Panc1 (cell line): ENCODE measurements at regions not wholly inside any gene's neighbourhood (a gene's known extent, or its start where the extent isn't known, plus 50 kb on each side); places are given as distances from the start of the nearest gene placed in this dataset.

ENCODE experiments used
- ATAC-seq: fragments of 200-7000 bp; cut with Tn5 transposase; 2 replicates; pipeline ENCODE4 v1.9.1; 2020; ENCODE audit warnings: mild to moderate bottlenecking, moderate library complexity
- BruUV-seq: library from RNA; stranded (reverse); fragments of 400-500 nt; replicated peaks from 2 replicates; lab custom pipeline; 2021; lab: Mats Ljungman, UMichigan
- CTCF ChIA-PET: fragments of 300-600 bp; sonication (Branson Sonifier 250); formaldehyde crosslinking; loops from one replicate; lab custom pipeline; 2022; ENCODE audit warnings: antibody characterized with exemption; lab: Charles Lee
- POLR2A ChIA-PET: fragments of 300-600 bp; sonication (Branson Sonifier 250); formaldehyde crosslinking; loops from one replicate; lab custom pipeline; 2022; ENCODE audit warnings: antibody characterized with exemption; lab: Charles Lee
- DNase-seq: peaks from one replicate; pipeline ENCODE4 v3.0.0-alpha.2; 2010; ENCODE audit warnings: low read depth, low spot score
- H3K27ac ChIP-seq: 2 replicates; pipeline ENCODE4 v1.5.1; 2011; ENCODE audit warnings: mild to moderate bottlenecking, low read length, inconsistent platforms
- H3K27me3 ChIP-seq: fragments of 200-500 bp; sonication (Bioruptor generic); 2 replicates; pipeline ENCODE4 v1.6.0; 2014; ENCODE audit warnings: low read length, inconsistent platforms; ENCODE audit not compliant: control insufficient read depth, insufficient read depth
- H3K36me3 ChIP-seq: fragments of 200-500 bp; sonication (Bioruptor generic); 2 replicates; pipeline ENCODE4 v1.5.1; 2014; ENCODE audit warnings: inconsistent platforms, mild to moderate bottlenecking, low read length, moderate library complexity; ENCODE audit not compliant: control insufficient read depth, insufficient read depth
- H3K4me1 ChIP-seq: 2 replicates; pipeline ENCODE4 v1.5.1; 2011; ENCODE audit warnings: inconsistent platforms, mild to moderate bottlenecking, low read length, moderate library complexity; ENCODE audit not compliant: control insufficient read depth, insufficient read depth
- H3K4me3 ChIP-seq, 2 experiments: 2 replicates each; pipeline ENCODE4 v1.5.1; 2011 to 2012; ENCODE audit warnings: low read depth in 2 of 2, low read length in 2 of 2, mild to moderate bottlenecking in 2 of 2, inconsistent platforms in 1 of 2, moderate library complexity in 1 of 2
- H3K9me3 ChIP-seq: fragments of 200-500 bp; sonication (Bioruptor generic); 2 replicates; pipeline ENCODE4 v1.5.1; 2014; ENCODE audit warnings: low read depth, mild to moderate bottlenecking, inconsistent platforms, low read length, moderate library complexity; ENCODE audit not compliant: control insufficient read depth, insufficient read depth
- POLR2AphosphoS5 ChIP-seq: IDR thresholded peaks from 2 replicates; pipeline ENCODE4 v1.6.1; 2012; ENCODE audit warnings: mild to moderate bottlenecking, low read depth, low read length, moderate library complexity
- SIN3A ChIP-seq: IDR thresholded peaks from 2 replicates; pipeline ENCODE4 v1.6.1; 2012; ENCODE audit warnings: low read depth, mild to moderate bottlenecking, low read length, moderate library complexity, borderline replicate concordance; ENCODE audit not compliant: insufficient read depth
- TCF7L2 ChIP-seq: IDR thresholded peaks from 2 replicates; pipeline ENCODE4 v1.6.1; 2011; ENCODE audit warnings: mild to moderate bottlenecking, low read depth, low read length, inconsistent platforms
- in situ Hi-C: cut with HindIII; loops from 2 replicates; pipeline ENCODE4 v1.10.0; 2016; ENCODE audit warnings: low sequenced_read_pairs, low pct_unique_long_range_greater_than_20kb
- intact Hi-C: fragments of 100-400 bp; cut with micrococcal nuclease; formaldehyde crosslinking; loops from one replicate; pipeline ENCODE4 v1.10.0; 2022; ENCODE audit not compliant: unreplicated experiment
- TF ChIP-seq, protein P1 (sequence below), 2 experiments: IDR thresholded peaks; 2 replicates each; pipeline ENCODE4 v1.6.1; 2011 to 2012; ENCODE audit warnings: low read depth in 2 of 2, control low read depth in 1 of 2, low read length in 1 of 2, mild to moderate bottlenecking in 1 of 2, moderate library complexity in 1 of 2; ENCODE audit not compliant: insufficient read depth in 1 of 2
- TF ChIP-seq, protein P2 (sequence below): fragments of 450-650 bp; IDR thresholded peaks from 2 replicates; pipeline ENCODE4 v1.5.1; 2017; ENCODE audit warnings: mild to moderate bottlenecking

DNA sequence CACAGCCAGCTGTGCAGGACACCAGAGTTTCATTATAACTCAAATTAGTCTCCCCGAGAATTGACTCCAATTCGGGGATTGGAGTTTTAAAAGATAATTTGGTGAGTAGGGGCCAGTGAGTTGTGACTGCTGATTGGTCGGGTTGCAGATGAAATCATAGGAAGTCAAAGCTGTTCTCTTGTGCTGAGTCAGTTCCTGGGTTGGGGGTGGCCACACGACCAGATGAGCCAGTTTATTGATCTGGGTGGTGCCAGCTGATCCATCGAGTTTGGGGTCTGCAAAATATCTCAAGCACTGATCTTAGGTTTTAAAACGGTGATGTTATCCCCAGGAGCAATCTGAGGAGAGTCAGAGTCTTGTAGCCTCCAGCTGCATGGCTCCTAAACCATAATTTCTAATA, 82.7 kb upstream of the SLC66A3 start:
- in situ Hi-C loops (no loop called here), intact Hi-C loops (no loop called here)
- ATAC-seq (no peak), DNase-seq (no peak)
- ChIA-PET POLR2A (no interaction called here), CTCF (no interaction called here)
- no peaks in the 10 kb centered on the region for H3K9me3 ChIP-seq
- no peaks in the 10 kb centered on the region for H3K36me3 ChIP-seq
- peaks cover 4% of the 10 kb centered on the region; the same call in 1 of the 2 replicates for H3K4me1 ChIP-seq
- TF ChIP-seq, protein P1, sequence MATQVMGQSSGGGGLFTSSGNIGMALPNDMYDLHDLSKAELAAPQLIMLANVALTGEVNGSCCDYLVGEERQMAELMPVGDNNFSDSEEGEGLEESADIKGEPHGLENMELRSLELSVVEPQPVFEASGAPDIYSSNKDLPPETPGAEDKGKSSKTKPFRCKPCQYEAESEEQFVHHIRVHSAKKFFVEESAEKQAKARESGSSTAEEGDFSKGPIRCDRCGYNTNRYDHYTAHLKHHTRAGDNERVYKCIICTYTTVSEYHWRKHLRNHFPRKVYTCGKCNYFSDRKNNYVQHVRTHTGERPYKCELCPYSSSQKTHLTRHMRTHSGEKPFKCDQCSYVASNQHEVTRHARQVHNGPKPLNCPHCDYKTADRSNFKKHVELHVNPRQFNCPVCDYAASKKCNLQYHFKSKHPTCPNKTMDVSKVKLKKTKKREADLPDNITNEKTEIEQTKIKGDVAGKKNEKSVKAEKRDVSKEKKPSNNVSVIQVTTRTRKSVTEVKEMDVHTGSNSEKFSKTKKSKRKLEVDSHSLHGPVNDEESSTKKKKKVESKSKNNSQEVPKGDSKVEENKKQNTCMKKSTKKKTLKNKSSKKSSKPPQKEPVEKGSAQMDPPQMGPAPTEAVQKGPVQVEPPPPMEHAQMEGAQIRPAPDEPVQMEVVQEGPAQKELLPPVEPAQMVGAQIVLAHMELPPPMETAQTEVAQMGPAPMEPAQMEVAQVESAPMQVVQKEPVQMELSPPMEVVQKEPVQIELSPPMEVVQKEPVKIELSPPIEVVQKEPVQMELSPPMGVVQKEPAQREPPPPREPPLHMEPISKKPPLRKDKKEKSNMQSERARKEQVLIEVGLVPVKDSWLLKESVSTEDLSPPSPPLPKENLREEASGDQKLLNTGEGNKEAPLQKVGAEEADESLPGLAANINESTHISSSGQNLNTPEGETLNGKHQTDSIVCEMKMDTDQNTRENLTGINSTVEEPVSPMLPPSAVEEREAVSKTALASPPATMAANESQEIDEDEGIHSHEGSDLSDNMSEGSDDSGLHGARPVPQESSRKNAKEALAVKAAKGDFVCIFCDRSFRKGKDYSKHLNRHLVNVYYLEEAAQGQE (IDR thresholded peaks at IDR 0.05; ENCODE audit: insufficient read depth in 1 of 2, low read depth in 2 of 2, low read length in 1 of 2): no peak
- H3K27ac ChIP-seq: no peak overlapping the region
- BruUV-seq: no TSS peak
- H3K27me3 ChIP-seq: no peaks in the 10 kb centered on the region
- no peak overlapping the region for H3K4me3 ChIP-seq

DNA sequence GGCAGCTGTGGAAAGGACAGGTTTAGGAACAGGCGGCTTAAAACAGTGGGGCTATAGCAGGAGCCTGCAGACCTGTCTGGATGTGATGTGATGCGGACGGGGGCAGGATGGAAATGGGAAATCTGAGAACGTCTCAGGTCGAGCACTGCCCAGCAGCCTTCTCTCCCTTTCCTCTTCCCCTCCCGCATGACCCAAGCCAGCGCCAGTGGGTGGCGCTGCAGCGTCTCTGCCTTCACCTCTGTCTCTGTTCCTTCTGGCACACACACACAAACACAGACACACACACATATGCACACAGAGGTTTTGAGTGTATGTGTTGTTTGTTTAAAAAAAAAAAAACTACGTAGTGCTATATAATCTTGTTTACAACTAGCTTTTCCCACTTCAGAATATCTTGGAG, 82.0 kb upstream of the SLC66A3 start:
- H3K4me1 ChIP-seq: peaks cover 4% of the 10 kb centered on the region; the same call in 1 of the 2 replicates
- ATAC-seq (peak; percentile 57; the same call in 1 of the 2 replicates), DNase-seq (no peak)
- intact Hi-C loops: no loop called here
- no TSS peak for BruUV-seq
- ChIA-PET POLR2A (no interaction called here), CTCF (interaction anchor here (0.6 kb wide), 1 partner anchor 229 kb away, joined by 3 read pairs; no protein-coding TSS in a partner anchor)
- H3K36me3 ChIP-seq: no peaks in the 10 kb centered on the region
- no peak overlapping the region for H3K27ac ChIP-seq
- no peak overlapping the region for H3K4me3 ChIP-seq
- no peaks in the 10 kb centered on the region for H3K27me3 ChIP-seq
- TF ChIP-seq SIN3A (no peak), POLR2AphosphoS5 (no peak), TCF7L2 (no peak)
- TF ChIP-seq, protein P2, sequence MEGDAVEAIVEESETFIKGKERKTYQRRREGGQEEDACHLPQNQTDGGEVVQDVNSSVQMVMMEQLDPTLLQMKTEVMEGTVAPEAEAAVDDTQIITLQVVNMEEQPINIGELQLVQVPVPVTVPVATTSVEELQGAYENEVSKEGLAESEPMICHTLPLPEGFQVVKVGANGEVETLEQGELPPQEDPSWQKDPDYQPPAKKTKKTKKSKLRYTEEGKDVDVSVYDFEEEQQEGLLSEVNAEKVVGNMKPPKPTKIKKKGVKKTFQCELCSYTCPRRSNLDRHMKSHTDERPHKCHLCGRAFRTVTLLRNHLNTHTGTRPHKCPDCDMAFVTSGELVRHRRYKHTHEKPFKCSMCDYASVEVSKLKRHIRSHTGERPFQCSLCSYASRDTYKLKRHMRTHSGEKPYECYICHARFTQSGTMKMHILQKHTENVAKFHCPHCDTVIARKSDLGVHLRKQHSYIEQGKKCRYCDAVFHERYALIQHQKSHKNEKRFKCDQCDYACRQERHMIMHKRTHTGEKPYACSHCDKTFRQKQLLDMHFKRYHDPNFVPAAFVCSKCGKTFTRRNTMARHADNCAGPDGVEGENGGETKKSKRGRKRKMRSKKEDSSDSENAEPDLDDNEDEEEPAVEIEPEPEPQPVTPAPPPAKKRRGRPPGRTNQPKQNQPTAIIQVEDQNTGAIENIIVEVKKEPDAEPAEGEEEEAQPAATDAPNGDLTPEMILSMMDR: peak; percentile 73
- TF ChIP-seq, protein P1 (IDR thresholded peaks at IDR 0.05; ENCODE audit: insufficient read depth in 1 of 2, low read depth in 2 of 2, low read length in 1 of 2): no peak
- in situ Hi-C loops: no loop called here
- no peaks in the 10 kb centered on the region for H3K9me3 ChIP-seq
